RWPE2 (cell line): ENCODE measurements at regions not wholly inside any gene's neighbourhood (a gene's known extent, or its start where the extent isn't known, plus 50 kb on each side); places are given as distances from the start of the nearest gene placed in this dataset.
"Not testable (repeated sequence)": the region's sequence is repeated elsewhere in the genome, so short reads cannot be mapped to it uniquely, and the experiment has no call there.

ENCODE experiments used
- ATAC-seq: fragments of 200-7000 bp; cut with Tn5 transposase; 3 replicates; pipeline ENCODE4 v1.9.1; 2021; ENCODE audit warnings: low read depth
- DNase-seq: peaks from one replicate; pipeline ENCODE4 v3.0.0-alpha.2; 2020; ENCODE audit warnings: low spot score
- H3K27ac ChIP-seq: fragments of 450-650 bp; 2 replicates; pipeline ENCODE4 v1.5.1; 2017; ENCODE audit warnings: mild to moderate bottlenecking; ENCODE audit not compliant: poor library complexity, severe bottlenecking
- H3K27me3 ChIP-seq: fragments of 250-450 bp; sonication (Bioruptor Pico); 2 replicates; pipeline ENCODE4 v1.5.1; 2021; ENCODE audit warnings: mild to moderate bottlenecking, moderate library complexity; ENCODE audit not compliant: insufficient read depth, poor library complexity, severe bottlenecking
- H3K36me3 ChIP-seq: fragments of 250-450 bp; sonication (Bioruptor Pico); 2 replicates; pipeline ENCODE4 v1.5.1; 2020; ENCODE audit warnings: low read depth, mild to moderate bottlenecking, moderate library complexity
- H3K4me1 ChIP-seq: fragments of 250-450 bp; sonication (Bioruptor Pico); 2 replicates; pipeline ENCODE4 v1.5.1; 2021; ENCODE audit warnings: mild to moderate bottlenecking, moderate library complexity; ENCODE audit not compliant: insufficient read depth, poor library complexity, severe bottlenecking
- H3K4me3 ChIP-seq: fragments of 250-450 bp; sonication (Bioruptor Pico); 2 replicates; pipeline ENCODE4 v1.5.1; 2021; ENCODE audit warnings: mild to moderate bottlenecking, moderate library complexity; ENCODE audit not compliant: severe bottlenecking
- H3K9me3 ChIP-seq: fragments of 250-450 bp; sonication (Bioruptor Pico); 2 replicates; pipeline ENCODE4 v1.5.1; 2021; ENCODE audit warnings: mild to moderate bottlenecking, moderate library complexity; ENCODE audit not compliant: severe bottlenecking
- CTCF ChIP-seq: fragments of 450-650 bp; IDR thresholded peaks from one replicate; pipeline ENCODE4 v1.5.1; 2017; ENCODE audit warnings: mild to moderate bottlenecking, moderate library complexity; ENCODE audit not compliant: poor library complexity, severe bottlenecking

GRCh38 chr1:68751723-68752122 is 254.8 kb upstream of the DEPDC1 start:
- Histone ChIP-seq H3K9me3 (no peaks in the 10 kb centered on the region), H3K36me3 (no peaks in the 10 kb centered on the region), H3K27me3 (peaks cover 2% of the 10 kb centered on the region), H3K27ac (no peak overlapping the region), H3K4me3 (no peak overlapping the region), H3K4me1 (no peaks in the 10 kb centered on the region)
- ATAC-seq (no peak), DNase-seq (no peak)
- TF ChIP-seq CTCF, result no peak

DNA sequence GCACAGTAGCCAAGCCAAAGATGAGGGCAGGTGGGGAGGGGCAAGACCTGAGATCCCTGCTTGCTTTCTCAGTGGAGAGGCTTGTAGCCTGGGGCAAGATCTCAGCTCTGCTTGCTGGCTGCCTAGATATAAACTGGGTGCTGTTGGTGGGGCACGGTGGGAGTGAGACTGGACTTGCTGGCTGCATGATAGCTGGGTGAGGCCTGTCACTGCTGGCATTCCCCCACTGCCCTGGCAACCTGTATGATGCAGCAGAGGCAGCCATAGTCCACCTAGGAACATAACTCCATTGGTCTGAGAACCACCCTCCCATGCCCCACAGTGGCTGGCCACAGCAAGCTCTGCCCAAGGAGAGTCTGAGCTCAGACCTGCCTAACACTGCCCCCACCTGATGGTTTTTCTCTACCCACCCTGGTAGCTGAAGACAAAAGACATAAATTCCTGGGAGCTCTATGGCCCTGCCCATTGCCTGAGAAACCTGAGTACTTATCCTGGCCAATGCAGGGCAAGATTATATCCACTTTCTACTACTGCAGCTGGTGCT is 261.9 kb upstream of the DEPDC1 start:
- no peak for DNase-seq
- no peak overlapping the region for H3K27ac ChIP-seq
- TF ChIP-seq CTCF, result no peak
- H3K27me3 ChIP-seq, result no peaks in the 10 kb centered on the region
- H3K4me1 ChIP-seq, result no peaks in the 10 kb centered on the region
- no peak overlapping the region for H3K4me3 ChIP-seq
- no peak for ATAC-seq
- no peaks in the 10 kb centered on the region for H3K36me3 ChIP-seq
- H3K9me3 ChIP-seq, result no peaks in the 10 kb centered on the region

- Histone ChIP-seq H3K9me3 (no peaks in the 10 kb centered on the region), H3K36me3 (no peaks in the 10 kb centered on the region), H3K27ac (no peak overlapping the region), H3K27me3 (no peaks in the 10 kb centered on the region), H3K4me3 (no peak overlapping the region), H3K4me1 (no peaks in the 10 kb centered on the region)
- TF ChIP-seq CTCF, result no peak
- no peak for DNase-seq
- no peak for ATAC-seq
Measured at GRCh38 chr1:68767941-68768340, 271.1 kb upstream of the DEPDC1 start.

DNA sequence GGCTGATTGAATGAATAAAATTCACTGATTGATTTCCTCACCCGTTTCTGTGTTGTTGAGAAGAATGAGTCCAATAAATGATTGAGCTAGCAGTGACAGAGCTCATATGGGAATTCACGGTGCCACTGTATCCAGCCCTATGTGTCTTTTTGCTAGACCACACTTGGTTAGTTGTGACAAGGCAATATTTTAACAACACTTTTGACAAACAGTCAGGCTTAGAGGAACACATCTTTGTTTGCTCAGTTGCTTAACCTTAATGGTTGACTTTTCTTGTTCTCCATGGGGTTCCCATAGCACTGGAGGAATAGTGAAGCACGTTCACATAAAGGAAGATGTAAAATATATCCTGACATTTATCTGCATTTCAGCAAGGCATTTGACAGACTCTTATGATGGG is 273.9 kb upstream of the DEPDC1 start:
- DNase-seq (no peak), ATAC-seq (no peak)
- Histone ChIP-seq H3K36me3 (no peaks in the 10 kb centered on the region), H3K4me1 (no peaks in the 10 kb centered on the region), H3K4me3 (no peak overlapping the region), H3K27me3 (no peaks in the 10 kb centered on the region), H3K27ac (no peak overlapping the region), H3K9me3 (no peaks in the 10 kb centered on the region)
- no peak for TF ChIP-seq CTCF

DNA sequence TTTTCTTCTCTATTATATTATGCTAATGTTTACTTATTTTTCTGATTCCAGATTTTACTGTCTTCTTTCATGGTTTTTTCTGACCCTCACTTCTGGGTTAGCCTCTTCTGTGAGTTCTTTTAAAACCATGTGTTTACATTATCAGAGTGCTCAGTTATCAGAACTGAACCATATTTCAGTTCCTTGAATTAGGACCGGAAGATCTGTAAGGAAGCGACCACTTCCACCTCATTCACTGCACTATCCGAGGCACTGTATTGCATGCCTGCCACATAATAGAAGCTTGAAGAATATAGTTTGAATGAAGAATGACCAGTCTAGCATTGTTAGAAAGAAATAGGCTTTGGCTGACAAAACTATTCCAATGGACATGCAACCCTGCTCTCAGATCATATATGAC is 281.0 kb upstream of the DEPDC1 start:
- TF ChIP-seq CTCF, result no peak
- DNase-seq, result no peak
- no peak for ATAC-seq
- Histone ChIP-seq H3K4me3 (no peak overlapping the region), H3K36me3 (no peaks in the 10 kb centered on the region), H3K27ac (no peak overlapping the region), H3K9me3 (no peaks in the 10 kb centered on the region), H3K4me1 (no peaks in the 10 kb centered on the region), H3K27me3 (no peaks in the 10 kb centered on the region)

DNA sequence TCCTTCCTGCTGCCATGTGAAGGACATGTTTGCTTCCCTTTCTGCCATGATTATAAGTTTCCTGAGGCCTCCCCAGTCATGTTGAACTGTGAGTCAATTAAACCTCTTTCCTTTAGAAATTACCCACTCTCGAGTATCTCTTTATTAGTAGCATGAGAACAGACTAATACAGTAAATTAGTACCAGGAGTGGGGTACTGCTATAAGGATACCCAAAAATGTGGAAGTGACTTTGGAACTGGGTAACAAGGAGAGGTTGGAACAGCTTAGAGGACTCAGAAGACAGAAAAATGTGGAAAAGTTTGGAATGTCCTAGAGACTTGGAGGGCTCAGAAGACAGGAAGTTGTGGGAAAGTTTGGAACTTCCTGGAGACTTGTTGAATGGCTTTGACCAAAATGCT is 283.0 kb upstream of the DEPDC1 start:
- not testable (repeated sequence) for H3K4me1 ChIP-seq, H3K27ac ChIP-seq, H3K27me3 ChIP-seq, H3K36me3 ChIP-seq, H3K4me3 ChIP-seq, DNase-seq, H3K9me3 ChIP-seq, ATAC-seq
